ENCODE measurements at regions not wholly inside any gene's neighbourhood (a gene's known extent, or its start where the extent isn't known, plus 50 kb on each side); places are given as distances from the start of the nearest gene placed in this dataset.
A peak's percentile ranks its signal among the peaks of the same experiment; 100 is the strongest.

DNA sequence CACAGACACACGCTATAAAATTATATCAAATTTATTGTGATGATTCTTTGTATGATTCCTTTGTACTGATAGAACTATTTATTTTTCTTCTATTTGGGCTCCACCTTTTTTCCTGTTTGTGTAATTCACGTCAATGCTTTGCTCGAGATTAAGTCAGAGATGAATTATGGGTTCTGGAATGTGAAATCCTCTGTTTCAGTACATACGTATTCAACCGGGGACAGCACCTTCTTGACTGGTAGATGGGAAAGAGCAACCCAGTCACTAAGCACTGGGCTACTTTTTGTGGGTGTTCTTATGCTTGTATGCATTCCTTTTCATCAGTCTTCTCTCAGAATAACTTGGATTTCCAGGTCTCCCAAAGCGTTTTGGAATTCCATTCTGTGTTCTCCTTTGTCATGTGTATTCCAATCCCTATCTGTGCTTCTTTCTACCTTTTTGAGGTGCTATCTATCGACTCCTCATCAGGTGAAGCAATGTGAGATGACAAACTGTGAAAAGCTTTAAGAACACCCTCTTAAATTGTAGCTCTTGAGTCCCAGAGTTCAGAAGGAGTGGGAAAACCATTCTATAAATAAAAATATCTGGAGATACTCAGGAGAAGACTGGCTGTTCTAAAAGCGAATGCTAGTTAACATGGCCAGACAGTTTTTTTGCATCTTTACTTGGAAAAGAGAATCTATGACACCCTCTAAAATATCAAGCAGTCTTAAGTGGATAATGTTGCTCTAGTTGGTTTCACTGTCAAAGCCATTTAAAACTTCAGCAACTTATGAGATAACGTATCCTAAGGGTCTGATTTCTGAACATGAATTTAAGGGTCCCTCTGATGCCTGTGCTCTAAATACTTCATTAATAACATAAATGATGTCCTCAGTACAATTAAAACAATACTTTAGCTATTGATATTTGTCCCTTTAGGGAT is 197.7 kb upstream of the PREP start:
- in situ Hi-C loops (cut with MboI; ENCODE audit: low pct_ligation_motif_present in 1 of 4, low pct_unique_long_range_greater_than_20kb in 1 of 4, low sequenced_read_pairs in 3 of 4) = no loop called here
- WGBS, 2 donors (ENCODE audit: low coverage in 1 of 2) = 77 to 81% methylated on average over 9 of the region's 9 CpGs
- Histone ChIP-seq H3K27me3 (no peaks in the 10 kb centered on the region), H3K4me1 (peaks cover 8 to 39% (median 15%) of the 10 kb centered on the region in 4 donors), H3K27ac (peak overlapping the region; percentile 66 to 68 (median 67)), H3K4me3 (no peak overlapping the region), H3K9me3 (no peaks in the 10 kb centered on the region), H3K36me3 (no peaks in the 10 kb centered on the region)
- no peak for TF ChIP-seq POLR2A (IDR thresholded peaks at IDR 0.05)
- TF ChIP-seq, protein P1, sequence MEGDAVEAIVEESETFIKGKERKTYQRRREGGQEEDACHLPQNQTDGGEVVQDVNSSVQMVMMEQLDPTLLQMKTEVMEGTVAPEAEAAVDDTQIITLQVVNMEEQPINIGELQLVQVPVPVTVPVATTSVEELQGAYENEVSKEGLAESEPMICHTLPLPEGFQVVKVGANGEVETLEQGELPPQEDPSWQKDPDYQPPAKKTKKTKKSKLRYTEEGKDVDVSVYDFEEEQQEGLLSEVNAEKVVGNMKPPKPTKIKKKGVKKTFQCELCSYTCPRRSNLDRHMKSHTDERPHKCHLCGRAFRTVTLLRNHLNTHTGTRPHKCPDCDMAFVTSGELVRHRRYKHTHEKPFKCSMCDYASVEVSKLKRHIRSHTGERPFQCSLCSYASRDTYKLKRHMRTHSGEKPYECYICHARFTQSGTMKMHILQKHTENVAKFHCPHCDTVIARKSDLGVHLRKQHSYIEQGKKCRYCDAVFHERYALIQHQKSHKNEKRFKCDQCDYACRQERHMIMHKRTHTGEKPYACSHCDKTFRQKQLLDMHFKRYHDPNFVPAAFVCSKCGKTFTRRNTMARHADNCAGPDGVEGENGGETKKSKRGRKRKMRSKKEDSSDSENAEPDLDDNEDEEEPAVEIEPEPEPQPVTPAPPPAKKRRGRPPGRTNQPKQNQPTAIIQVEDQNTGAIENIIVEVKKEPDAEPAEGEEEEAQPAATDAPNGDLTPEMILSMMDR (IDR thresholded peaks at IDR 0.05) = no peak
- TF ChIP-seq POLR2AphosphoS5 (IDR thresholded peaks at IDR 0.05) = no peak
- no peak for TF ChIP-seq EP300 (IDR thresholded peaks at IDR 0.05; ENCODE audit: low read depth)
- intact Hi-C loops (cut with DNase I; ENCODE audit: low total_unique reads) = no loop called here
- no peak for DNase-seq

DNA sequence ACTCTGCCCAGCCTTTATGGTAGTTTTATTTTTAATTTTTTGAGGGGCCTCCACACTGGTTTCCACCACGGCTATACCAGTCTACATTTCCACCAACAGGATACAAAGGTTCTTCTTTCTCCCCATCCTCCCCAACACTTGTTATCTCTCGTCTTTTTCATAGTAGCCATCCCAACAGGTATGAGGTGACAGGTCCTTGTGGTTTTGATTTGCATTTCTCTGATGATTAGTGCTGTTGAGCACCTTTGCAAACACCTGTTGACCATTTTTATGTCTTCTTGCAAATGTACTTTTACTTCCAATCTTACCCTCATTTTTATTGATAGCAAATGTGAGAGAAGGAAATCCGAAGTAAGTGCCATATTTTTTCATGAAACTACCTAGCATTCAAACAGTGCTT is 195.4 kb upstream of the PREP start:
- Histone ChIP-seq H3K27ac (no peak overlapping the region), H3K9me3 (no peaks in the 10 kb centered on the region), H3K4me3 (no peak overlapping the region), H3K36me3 (no peaks in the 10 kb centered on the region), H3K4me1 (peaks cover 0 to 41% (median 6%) of the 10 kb centered on the region in 4 donors), H3K27me3 (no peaks in the 10 kb centered on the region)
- intact Hi-C loops (cut with DNase I; ENCODE audit: low total_unique reads) (no loop called here), in situ Hi-C loops (cut with MboI; ENCODE audit: low pct_ligation_motif_present in 1 of 4, low pct_unique_long_range_greater_than_20kb in 1 of 4, low sequenced_read_pairs in 3 of 4) (no loop called here)
- DNase-seq = no peak
- TF ChIP-seq POLR2A (IDR thresholded peaks at IDR 0.05) = no peak
- TF ChIP-seq, protein P1 (IDR thresholded peaks at IDR 0.05) = no peak
- no peak for TF ChIP-seq EP300 (IDR thresholded peaks at IDR 0.05; ENCODE audit: low read depth)
- no peak for TF ChIP-seq POLR2AphosphoS5 (IDR thresholded peaks at IDR 0.05)
- WGBS, 2 donors (ENCODE audit: low coverage in 1 of 2) = 93% methylated on average over 3 of the region's 3 CpGs

DNA sequence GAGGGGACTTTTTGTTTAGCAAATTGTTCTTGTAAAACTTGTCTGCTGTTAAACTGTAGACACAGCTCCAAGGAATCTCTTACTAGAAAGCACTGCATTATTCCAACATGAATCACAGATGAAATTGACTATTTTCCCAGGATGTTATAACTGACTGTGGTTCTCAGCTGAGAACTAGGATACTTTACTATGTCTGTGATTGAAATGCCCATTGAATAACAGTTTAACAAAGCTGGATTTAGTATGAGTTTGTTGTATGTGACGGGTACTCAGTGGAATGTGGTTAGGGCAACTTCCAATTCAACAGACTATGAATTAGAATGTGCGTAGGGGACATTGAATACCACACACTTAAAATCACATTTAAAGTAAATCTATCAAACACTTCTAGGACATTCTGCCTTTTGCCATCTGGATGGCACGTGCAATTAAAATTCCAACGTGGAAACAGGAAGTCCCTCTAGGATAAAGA is 193.4 kb upstream of the PREP start:
- Histone ChIP-seq H3K36me3 (no peaks in the 10 kb centered on the region), H3K27ac (peak overlapping the region in 1 of 4 donors; percentile 30), H3K27me3 (no peaks in the 10 kb centered on the region), H3K4me3 (no peak overlapping the region), H3K9me3 (no peaks in the 10 kb centered on the region), H3K4me1 (peaks cover 0 to 37% (median 5%) of the 10 kb centered on the region in 4 donors)
- TF ChIP-seq POLR2AphosphoS5 (IDR thresholded peaks at IDR 0.05) = peak in 1 of 3 donors; percentile 4
- no peak for TF ChIP-seq EP300 (IDR thresholded peaks at IDR 0.05; ENCODE audit: low read depth)
- TF ChIP-seq, protein P1 (IDR thresholded peaks at IDR 0.05) = no peak
- intact Hi-C loops (cut with DNase I; ENCODE audit: low total_unique reads) (no loop called here), in situ Hi-C loops (cut with MboI; ENCODE audit: low pct_ligation_motif_present in 1 of 4, low pct_unique_long_range_greater_than_20kb in 1 of 4, low sequenced_read_pairs in 3 of 4) (no loop called here)
- no peak for DNase-seq
- WGBS, 2 donors (ENCODE audit: low coverage in 1 of 2) = 42 to 48% methylated on average over 3 to 4 of the region's 4 CpGs

DNA sequence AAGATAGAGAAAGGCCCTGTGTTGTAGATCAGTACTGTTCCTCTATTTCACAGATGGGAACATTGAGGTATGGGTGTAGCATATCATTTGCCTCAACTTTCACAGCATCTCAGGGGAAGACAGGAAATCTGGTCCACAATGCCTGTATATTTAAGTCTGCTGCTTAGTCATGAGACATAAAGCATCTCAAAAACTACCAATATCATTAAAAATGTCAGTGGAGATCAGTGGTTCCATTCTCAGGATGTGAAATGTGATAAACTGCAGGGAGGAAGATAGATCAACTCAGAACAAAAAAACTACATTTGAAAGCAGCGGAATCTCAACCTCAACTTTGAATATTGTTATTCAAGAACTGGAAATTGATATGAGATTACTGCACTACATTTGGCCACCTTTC is 192.9 kb upstream of the PREP start:
- Histone ChIP-seq H3K4me1 (peaks cover 0 to 35% (median 9%) of the 10 kb centered on the region in 4 donors), H3K9me3 (no peaks in the 10 kb centered on the region), H3K27ac (peak overlapping the region in 1 of 4 donors; percentile 30), H3K27me3 (no peaks in the 10 kb centered on the region), H3K36me3 (no peaks in the 10 kb centered on the region), H3K4me3 (no peak overlapping the region)
- in situ Hi-C loops (cut with MboI; ENCODE audit: low pct_ligation_motif_present in 1 of 4, low pct_unique_long_range_greater_than_20kb in 1 of 4, low sequenced_read_pairs in 3 of 4) (no loop called here), intact Hi-C loops (cut with DNase I; ENCODE audit: low total_unique reads) (no loop called here)
- DNase-seq = no peak
- TF ChIP-seq POLR2A (IDR thresholded peaks at IDR 0.05) (no peak), POLR2AphosphoS5 (IDR thresholded peaks at IDR 0.05) (no peak), EP300 (IDR thresholded peaks at IDR 0.05; ENCODE audit: low read depth) (no peak)
- TF ChIP-seq, protein P1 (IDR thresholded peaks at IDR 0.05) = no peak
- 73 to 86% methylated on average over 1 of the region's 1 CpG for WGBS, 2 donors (ENCODE audit: low coverage in 1 of 2)

Measured in transverse colon (tissue), 4 donors.